Endodermal cell (in vitro differentiated cells): ENCODE measurements at regions not wholly inside any gene's neighbourhood (a gene's known extent, or its start where the extent isn't known, plus 50 kb on each side); places are given as distances from the start of the nearest gene placed in this dataset.

Experiments
- DNase-seq: peaks from one replicate; pipeline ENCODE4 v3.0.0-alpha.2; 2017
- H3K27ac ChIP-seq: 2 replicates; pipeline ENCODE4 v1.5.1; 2013; ENCODE audit warnings: mild to moderate bottlenecking, low read depth, low read length, moderate library complexity
- H3K27me3 ChIP-seq: 2 replicates; pipeline ENCODE4 v1.6.1; 2013; ENCODE audit warnings: mild to moderate bottlenecking, low read length, moderate library complexity; ENCODE audit not compliant: insufficient read depth, control insufficient read depth, poor library complexity, severe bottlenecking
- H3K36me3 ChIP-seq: 2 replicates; pipeline ENCODE4 v1.7.0; 2013; ENCODE audit warnings: mild to moderate bottlenecking, low read length, moderate library complexity; ENCODE audit not compliant: control insufficient read depth, insufficient read depth
- H3K4me1 ChIP-seq: one replicate; pipeline ENCODE4 v1.7.0; 2013; ENCODE audit warnings: low read length; ENCODE audit not compliant: control insufficient read depth, insufficient read depth
- H3K4me3 ChIP-seq: 2 replicates; pipeline ENCODE4 v1.5.1; 2013; ENCODE audit warnings: mild to moderate bottlenecking, low read length, moderate library complexity
- H3K9ac ChIP-seq: 2 replicates; pipeline ENCODE4 v1.6.1; 2013; ENCODE audit warnings: mild to moderate bottlenecking, low read length, moderate library complexity; ENCODE audit not compliant: poor library complexity, severe bottlenecking; ENCODE audit errors: extremely low read depth
- H3K9me3 ChIP-seq: 2 replicates; pipeline ENCODE4 v1.6.1; 2013; ENCODE audit warnings: mild to moderate bottlenecking, low read length, moderate library complexity; ENCODE audit not compliant: control insufficient read depth
- H3K27ac Mint-ChIP-seq: 2 replicates; pipeline ENCODE4 v1.8.0; 2020; ENCODE audit warnings: mixed read lengths
- H3K27me3 Mint-ChIP-seq: 2 replicates; pipeline ENCODE4 v1.8.0; 2021; ENCODE audit warnings: mild to moderate bottlenecking, mixed read lengths; ENCODE audit not compliant: insufficient read depth
- H3K36me3 Mint-ChIP-seq: 2 replicates; pipeline ENCODE4 v1.8.0; 2020; ENCODE audit warnings: low read depth, mixed read lengths
- H3K4me1 Mint-ChIP-seq: 2 replicates; pipeline ENCODE4 v1.8.0; 2020; ENCODE audit warnings: mixed read lengths
- H3K4me3 Mint-ChIP-seq: 2 replicates; pipeline ENCODE4 v1.8.0; 2020; ENCODE audit warnings: mild to moderate bottlenecking, moderate library complexity, mixed read lengths
- H3K9me3 Mint-ChIP-seq: 2 replicates; pipeline ENCODE4 v1.8.0; 2020; ENCODE audit warnings: mild to moderate bottlenecking, mixed read lengths
- CTCF ChIP-seq: fragments of 200-600 bp; sonication (generic); conservative IDR thresholded peaks from 2 replicates; pipeline ENCODE4 v1.5.0; 2021; ENCODE audit warnings: antibody characterized with exemption, mild to moderate bottlenecking
- WGBS, 2 experiments: methylation state at CpG; one replicate each; pipeline versions ENCODE4 v1.1.5 to v1.1.7; 2013; ENCODE audit warnings: missing lambda C conversion rate in 2 of 2, mixed read lengths in 1 of 2; ENCODE audit not compliant: insufficient coverage in 1 of 2, insufficient read length in 1 of 2; 5-methylcytosine and 5-hydroxymethylcytosine counted together

- TF ChIP-seq CTCF, result no peak
- Histone ChIP-seq H3K4me1 (no peaks in the 10 kb centered on the region), H3K27ac (no peak overlapping the region), H3K4me3 (no peak overlapping the region), H3K9ac (no peak overlapping the region), H3K9me3 (peaks cover 17% of the 10 kb centered on the region), H3K27me3 (no peaks in the 10 kb centered on the region), H3K36me3 (no peaks in the 10 kb centered on the region)
- no peak for DNase-seq
- H3K4me1 Mint-ChIP-seq, result no peaks in the 10 kb centered on the region
- H3K27ac Mint-ChIP-seq, result no peak overlapping the region
- WGBS, 2 experiments, result 58 to 89% methylated on average over 1 to 3 of the region's 4 CpGs
- peaks cover under 1% of the 10 kb centered on the region for H3K36me3 Mint-ChIP-seq
- no peak overlapping the region for H3K4me3 Mint-ChIP-seq
- H3K9me3 Mint-ChIP-seq, result peaks cover 30% of the 10 kb centered on the region
- no peaks in the 10 kb centered on the region for H3K27me3 Mint-ChIP-seq
These were observed 195.4 kb upstream of the IVNS1ABP start for GRCh38 chr1:185512442-185512841.

GRCh38 chr1:185501099-185501498 lies 184.1 kb upstream of the IVNS1ABP start:
- Mint-ChIP-seq H3K27me3 (no peaks in the 10 kb centered on the region), H3K9me3 (peaks cover 4% of the 10 kb centered on the region), H3K27ac (no peak overlapping the region), H3K36me3 (no peaks in the 10 kb centered on the region), H3K4me1 (no peaks in the 10 kb centered on the region), H3K4me3 (no peak overlapping the region)
- no peaks in the 10 kb centered on the region for H3K36me3 ChIP-seq
- DNase-seq, result no peak
- no peak overlapping the region for H3K4me3 ChIP-seq
- no peak overlapping the region for H3K9ac ChIP-seq
- peaks cover 8% of the 10 kb centered on the region for H3K9me3 ChIP-seq
- no peaks in the 10 kb centered on the region for H3K27me3 ChIP-seq
- 100% methylated on average over 2 of the region's 2 CpGs for WGBS, 2 experiments
- no peaks in the 10 kb centered on the region for H3K4me1 ChIP-seq
- no peak for TF ChIP-seq CTCF
- no peak overlapping the region for H3K27ac ChIP-seq

GRCh38 chr1:185500001-185500626 lies 183.1 kb upstream of the IVNS1ABP start:
- no peak overlapping the region for H3K27ac ChIP-seq
- no peak for TF ChIP-seq CTCF
- Mint-ChIP-seq H3K27ac (no peak overlapping the region), H3K4me1 (no peaks in the 10 kb centered on the region), H3K36me3 (no peaks in the 10 kb centered on the region), H3K4me3 (no peak overlapping the region), H3K9me3 (no peaks in the 10 kb centered on the region), H3K27me3 (no peaks in the 10 kb centered on the region)
- H3K36me3 ChIP-seq, result no peaks in the 10 kb centered on the region
- H3K9ac ChIP-seq, result no peak overlapping the region
- H3K27me3 ChIP-seq, result no peaks in the 10 kb centered on the region
- no peak overlapping the region for H3K4me3 ChIP-seq
- no peaks in the 10 kb centered on the region for H3K9me3 ChIP-seq
- no peak for DNase-seq
- H3K4me1 ChIP-seq, result no peaks in the 10 kb centered on the region
- WGBS, 2 experiments, result 65 to 100% methylated on average over 1 to 4 of the region's 4 CpGs
